ENCODE measurements at regions not wholly inside any gene's neighbourhood (a gene's known extent, or its start where the extent isn't known, plus 50 kb on each side); places are given as distances from the start of the nearest gene placed in this dataset.

DNA sequence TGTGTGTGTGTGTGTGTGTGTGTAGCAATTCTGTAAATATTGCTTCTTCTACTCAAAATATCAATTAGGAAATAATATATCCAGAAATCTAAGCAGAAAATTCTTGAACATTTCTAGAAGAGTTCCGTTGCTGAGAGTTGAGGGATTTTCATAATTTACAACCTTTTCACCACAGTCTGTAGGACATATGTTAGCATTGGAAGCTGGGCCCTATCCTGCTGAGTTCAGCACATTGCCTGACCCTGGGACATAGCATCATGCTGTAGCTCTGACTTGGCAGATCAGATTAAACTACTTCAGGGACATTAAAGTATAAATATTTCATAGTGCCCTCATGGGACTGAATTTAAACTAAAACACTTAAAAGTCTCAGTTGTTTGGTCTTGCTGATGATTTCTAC lies 129.2 kb upstream of the KCNH7 start:
- Histone ChIP-seq H3K9ac (no peak overlapping the region), H2AFZ (ENCODE audit: low read depth) (no peak overlapping the region), H3K27ac (no peak overlapping the region), H4K20me1 (ENCODE audit: insufficient read depth) (no peaks in the 10 kb centered on the region), H3K4me2 (no peak overlapping the region), H3K4me3 (IDR thresholded peaks at IDR 0.05; ENCODE audit: insufficient read depth, low read depth, low read length) (no peak overlapping the region), H3K79me2 (ENCODE audit: insufficient read depth, low read depth) (no peaks in the 10 kb centered on the region), H3K4me1 (ENCODE audit: low read depth, poor library complexity, severe bottlenecking) (peaks cover 5% of the 10 kb centered on the region), H3K27me3 (ENCODE audit: insufficient read depth, low read depth) (no peaks in the 10 kb centered on the region), H3K36me3 (ENCODE audit: insufficient read depth) (no peaks in the 10 kb centered on the region)
- TF ChIP-seq CTCF (conservative IDR thresholded peaks at IDR 0.05; ENCODE audit: low read depth, low read length), result no peak

DNA sequence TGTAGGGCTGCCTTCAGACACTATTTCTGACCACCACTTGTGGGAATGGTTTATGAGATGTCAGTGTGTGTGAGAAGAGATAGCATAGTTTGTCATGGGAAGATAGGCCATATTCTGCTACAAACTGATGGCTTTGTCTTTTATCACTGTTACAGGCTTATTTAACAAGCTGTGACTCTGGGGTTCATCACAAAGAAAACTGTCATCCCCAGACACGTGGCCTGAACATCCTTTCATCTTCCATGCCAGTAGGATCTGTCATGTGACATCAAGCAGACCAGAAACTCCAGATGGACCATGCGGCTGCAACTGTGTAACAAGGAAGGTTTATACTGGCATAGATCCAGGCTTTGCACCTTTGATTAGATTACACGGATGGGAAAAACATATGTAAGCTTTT lies 128.6 kb upstream of the KCNH7 start:
- no peak for TF ChIP-seq CTCF (conservative IDR thresholded peaks at IDR 0.05; ENCODE audit: low read depth, low read length)
- no peaks in the 10 kb centered on the region for H3K4me1 ChIP-seq (ENCODE audit: low read depth, poor library complexity, severe bottlenecking)
- no peak overlapping the region for H3K4me3 ChIP-seq (IDR thresholded peaks at IDR 0.05; ENCODE audit: insufficient read depth, low read depth, low read length)
- no peaks in the 10 kb centered on the region for H3K79me2 ChIP-seq (ENCODE audit: insufficient read depth, low read depth)
- H2AFZ ChIP-seq (ENCODE audit: low read depth), result no peak overlapping the region
- no peak overlapping the region for H3K27ac ChIP-seq
- no peaks in the 10 kb centered on the region for H4K20me1 ChIP-seq (ENCODE audit: insufficient read depth)
- no peak overlapping the region for H3K9ac ChIP-seq
- H3K4me2 ChIP-seq, result no peak overlapping the region
- H3K36me3 ChIP-seq (ENCODE audit: insufficient read depth), result no peaks in the 10 kb centered on the region
- H3K27me3 ChIP-seq (ENCODE audit: insufficient read depth, low read depth), result no peaks in the 10 kb centered on the region

- no peaks in the 10 kb centered on the region for H3K36me3 ChIP-seq (ENCODE audit: insufficient read depth)
- no peak overlapping the region for H3K27ac ChIP-seq
These were observed 126.6 kb upstream of the KCNH7 start for GRCh38 chr2:162965191-162965590.

DNA sequence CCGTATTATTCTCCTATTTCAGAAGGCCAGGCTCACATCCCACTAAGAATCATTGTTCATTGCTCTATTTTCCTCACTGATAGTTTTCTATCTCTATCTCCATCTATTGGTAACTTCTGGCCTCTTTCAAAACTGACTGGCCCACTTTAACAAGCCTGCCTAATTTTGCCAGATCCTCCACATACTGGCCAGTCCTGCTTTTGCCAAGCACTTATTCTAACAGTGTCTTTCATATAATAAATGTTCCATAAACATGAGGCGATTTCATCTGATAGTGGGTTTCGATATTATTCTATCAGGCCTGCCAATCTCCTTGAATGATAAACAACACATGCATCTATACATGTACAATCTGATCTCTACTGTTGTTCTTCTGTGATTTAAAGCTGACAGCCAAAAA lies 125.9 kb upstream of the KCNH7 start:
- no peak overlapping the region for H3K4me3 ChIP-seq (IDR thresholded peaks at IDR 0.05; ENCODE audit: insufficient read depth, low read depth, low read length)
- H3K4me1 ChIP-seq (ENCODE audit: low read depth, poor library complexity, severe bottlenecking), result no peaks in the 10 kb centered on the region
- no peak overlapping the region for H2AFZ ChIP-seq (ENCODE audit: low read depth)
- no peaks in the 10 kb centered on the region for H3K79me2 ChIP-seq (ENCODE audit: insufficient read depth, low read depth)
- no peak overlapping the region for H3K27ac ChIP-seq
- no peak overlapping the region for H3K4me2 ChIP-seq
- no peak for TF ChIP-seq CTCF (conservative IDR thresholded peaks at IDR 0.05; ENCODE audit: low read depth, low read length)
- H3K9ac ChIP-seq, result no peak overlapping the region
- H3K36me3 ChIP-seq (ENCODE audit: insufficient read depth), result no peaks in the 10 kb centered on the region
- no peaks in the 10 kb centered on the region for H3K27me3 ChIP-seq (ENCODE audit: insufficient read depth, low read depth)
- H4K20me1 ChIP-seq (ENCODE audit: insufficient read depth), result no peaks in the 10 kb centered on the region

More at GRCh38 chr2:162965191-162965590, 126.6 kb upstream of the KCNH7 start:
- H2AFZ ChIP-seq (ENCODE audit: low read depth), result no peak overlapping the region
- H3K9ac ChIP-seq, result no peak overlapping the region
- H3K4me2 ChIP-seq, result no peak overlapping the region
- H3K79me2 ChIP-seq (ENCODE audit: insufficient read depth, low read depth), result no peaks in the 10 kb centered on the region
- no peak for TF ChIP-seq CTCF (conservative IDR thresholded peaks at IDR 0.05; ENCODE audit: low read depth, low read length)
- H3K27me3 ChIP-seq (ENCODE audit: insufficient read depth, low read depth), result no peaks in the 10 kb centered on the region
- no peak overlapping the region for H3K4me3 ChIP-seq (IDR thresholded peaks at IDR 0.05; ENCODE audit: insufficient read depth, low read depth, low read length)
- no peaks in the 10 kb centered on the region for H4K20me1 ChIP-seq (ENCODE audit: insufficient read depth)
- H3K4me1 ChIP-seq (ENCODE audit: low read depth, poor library complexity, severe bottlenecking), result no peaks in the 10 kb centered on the region
